HepG2 (cell line): ENCODE measurements at regions not wholly inside any gene's neighbourhood (a gene's known extent, or its start where the extent isn't known, plus 50 kb on each side); places are given as distances from the start of the nearest gene placed in this dataset.

Source experiments
- ATAC-seq: fragments of 200-7000 bp; cut with Tn5 transposase; 3 replicates; pipeline ENCODE4 v1.9.1; 2020; ENCODE audit warnings: mild to moderate bottlenecking, moderate library complexity
- BruUV-seq: library from RNA; stranded (reverse); fragments of 400-500 nt; replicated peaks from 2 replicates; lab custom pipeline; 2021; lab: Mats Ljungman, UMichigan
- CTCF ChIA-PET: fragments of 300-600 bp; formaldehyde crosslinking; extraction: SDS; loops from one replicate; lab custom pipeline; 2021; ENCODE audit warnings: low total read pairs, inconsistent platforms, low intra/inter-chr PET ratio; lab: Yijun Ruan, JAX
- POLR2A ChIA-PET: fragments of 350-600 bp; sonication (Branson Sonifier 250); formaldehyde crosslinking; loops from one replicate; lab custom pipeline; 2020; ENCODE audit warnings: antibody characterized with exemption, inconsistent platforms; lab: Yijun Ruan, JAX
- DNase-seq: peaks from one replicate; pipeline ENCODE4 v3.0.0-alpha.2; 2015; ENCODE audit warnings: low spot score
- FAIRE-seq: peaks from 3 replicates; lab custom pipeline; 2011; peaks lifted over from hg19 to GRCh38; lab: Jason Lieb, UNC
- H2AFZ ChIP-seq: one replicate; pipeline ENCODE4 v1.6.1; 2011; ENCODE audit warnings: low read length, inconsistent platforms
- H3K27ac ChIP-seq: fragments of 300-600 bp; 3 replicates; pipeline ENCODE4 v1.8.0; 2011; ENCODE audit warnings: mixed run types, mild to moderate bottlenecking, mixed read lengths, low read length, inconsistent platforms; ENCODE audit not compliant: insufficient read depth; ENCODE audit errors: extremely low read length
- H3K27me3 ChIP-seq, 2 experiments: fragments of 200-600 bp in 1 of 2; 2 replicates in 1 of 2; 3 replicates in 1 of 2; pipeline versions ENCODE4 v1.6.0 to v1.8.0; 2011; ENCODE audit warnings: low read length in 2 of 2, mild to moderate bottlenecking in 2 of 2, moderate library complexity in 2 of 2, inconsistent platforms in 1 of 2; ENCODE audit not compliant: insufficient read depth in 2 of 2, control insufficient read depth in 1 of 2
- H3K36me3 ChIP-seq, 2 experiments: fragments of 200-600 bp in 1 of 2; replicated peaks in 1 of 2; 2 replicates in 1 of 2; 3 replicates in 1 of 2; pipeline versions ENCODE4 v1.5.1 to v1.8.0; 2011; ENCODE audit warnings: low read length in 2 of 2, inconsistent platforms in 1 of 2; ENCODE audit not compliant: insufficient read depth in 2 of 2, control insufficient read depth in 1 of 2
- H3K4me1 ChIP-seq: 2 replicates; pipeline ENCODE4 v1.5.1; 2012; ENCODE audit warnings: low read length, inconsistent platforms; ENCODE audit not compliant: insufficient read depth
- H3K4me2 ChIP-seq: 2 replicates; pipeline ENCODE4 v1.6.0; 2011; ENCODE audit warnings: low read depth, low read length, inconsistent platforms
- H3K4me3 ChIP-seq, 3 experiments: fragments of 200-600 bp in 1 of 3; sonication (generic), shearing (Covaris generic) in 1 of 3; replicated peaks in 1 of 3; 2 replicates each; pipeline ENCODE4 v1.5.1; 2011 to 2016; ENCODE audit warnings: low read length in 3 of 3, inconsistent platforms in 2 of 3, low read depth in 2 of 3, mild to moderate bottlenecking in 2 of 3, control low read depth in 1 of 3, mixed read lengths in 1 of 3; ENCODE audit not compliant: insufficient read depth in 1 of 3
- H3K79me2 ChIP-seq: one replicate; pipeline ENCODE4 v1.6.1; 2011; ENCODE audit warnings: low read length, inconsistent platforms; ENCODE audit not compliant: insufficient read depth
- H3K9ac ChIP-seq: 2 replicates; pipeline ENCODE4 v1.6.0; 2011; ENCODE audit warnings: mild to moderate bottlenecking, low read depth, low read length, inconsistent platforms; ENCODE audit not compliant: insufficient read depth
- H3K9me3 ChIP-seq: 2 replicates; pipeline ENCODE4 v1.5.1; 2012; ENCODE audit warnings: mild to moderate bottlenecking, low read length
- H4K20me1 ChIP-seq: 2 replicates; pipeline ENCODE4 v1.6.0; 2011; ENCODE audit warnings: inconsistent platforms, mild to moderate bottlenecking, low read length, moderate library complexity; ENCODE audit not compliant: insufficient read depth
- FUBP1 ChIP-seq: sonication (generic); formaldehyde crosslinking; IDR thresholded peaks from 2 replicates; pipeline ENCODE4 v1.5.1; 2020; ENCODE audit warnings: missing genetic modification reagents, mild to moderate bottlenecking, borderline replicate concordance
- HDAC2 ChIP-seq: sonication (generic); formaldehyde crosslinking; IDR thresholded peaks from 2 replicates; pipeline ENCODE4 v1.4.0; 2020; ENCODE audit warnings: missing genetic modification reagents
- HIC2 ChIP-seq: sonication (generic); formaldehyde crosslinking; IDR thresholded peaks from 2 replicates; pipeline ENCODE4 v1.9.0; 2022; ENCODE audit warnings: low read depth, missing genetic modification reagents
- POLR2AphosphoS2 ChIP-seq: IDR thresholded peaks from 2 replicates; pipeline ENCODE4 v1.6.1; 2011; ENCODE audit warnings: low read depth, low read length, improper control_type of control experiment
- RCOR2 ChIP-seq: IDR thresholded peaks from 2 replicates; pipeline ENCODE4 v1.6.1; 2016; ENCODE audit warnings: missing biosample characterization, missing genetic modification reagents
- RNF2 ChIP-seq: fragments of 450-650 bp; conservative IDR thresholded peaks from 2 replicates; pipeline ENCODE4 v1.6.1; 2016; ENCODE audit warnings: low read depth
- SKI ChIP-seq: fragments of 450-650 bp; IDR thresholded peaks from one replicate; pipeline ENCODE4 v1.6.1; 2018; ENCODE audit warnings: mild to moderate bottlenecking; ENCODE audit not compliant: partially characterized antibody
- SP140L ChIP-seq: sonication (generic); formaldehyde crosslinking; IDR thresholded peaks from 2 replicates; pipeline ENCODE4 v1.4.0; 2020; ENCODE audit warnings: missing genetic modification reagents, borderline replicate concordance
- TBX2 ChIP-seq: sonication (generic); formaldehyde crosslinking; IDR thresholded peaks from 2 replicates; pipeline ENCODE4 v1.5.0; 2020; ENCODE audit warnings: missing genetic modification reagents, mild to moderate bottlenecking, borderline replicate concordance
- ZBTB20 ChIP-seq: sonication (generic); formaldehyde crosslinking; IDR thresholded peaks from 2 replicates; pipeline ENCODE4 v1.8.1; 2023; ENCODE audit warnings: missing genetic modification reagents, low read depth, mild to moderate bottlenecking, borderline replicate concordance
- ZNF33B ChIP-seq: sonication (generic); formaldehyde crosslinking; IDR thresholded peaks from 2 replicates; pipeline ENCODE4 v1.5.1; 2020; ENCODE audit warnings: mild to moderate bottlenecking, missing genetic modification reagents
- ZNF350 ChIP-seq: sonication (generic); formaldehyde crosslinking; IDR thresholded peaks from 2 replicates; pipeline ENCODE4 v1.4.0; 2020; ENCODE audit warnings: mild to moderate bottlenecking, low read depth, missing genetic modification reagents, borderline replicate concordance
- ZNF407 ChIP-seq: sonication (generic); formaldehyde crosslinking; IDR thresholded peaks from one replicate; pipeline ENCODE4 v1.5.1; 2020; ENCODE audit warnings: mild to moderate bottlenecking, missing genetic modification reagents; ENCODE audit errors: not compliant biosample characterization
- WGBS: methylation state at CpG from one replicate; pipeline ENCODE4 v1.1.6; 2017; ENCODE audit warnings: low lambda C conversion rate; 5-methylcytosine and 5-hydroxymethylcytosine counted together
- in situ Hi-C: cut with HindIII; loops from 2 replicates; pipeline ENCODE4 v1.10.0; 2017; ENCODE audit warnings: low pct_unique_long_range_greater_than_20kb; ENCODE audit not compliant: extremely low pct_ligation_motif_present
- intact Hi-C: fragments of 100-400 bp; cut with micrococcal nuclease; formaldehyde crosslinking; loops from one replicate; pipeline ENCODE4 v1.10.0; 2022; ENCODE audit not compliant: unreplicated experiment

- ChIA-PET POLR2A (no interaction called here), CTCF (no interaction called here)
- no peak overlapping the region for H3K9ac ChIP-seq
- intact Hi-C loops (no loop called here), in situ Hi-C loops (no loop called here)
- no peak overlapping the region for H3K27ac ChIP-seq
- FAIRE-seq (no peak), DNase-seq (no peak), ATAC-seq (no peak)
- no peaks in the 10 kb centered on the region for H3K36me3 ChIP-seq
- H3K4me2 ChIP-seq, result no peak overlapping the region
- no peaks in the 10 kb centered on the region for H3K4me1 ChIP-seq
- H3K79me2 ChIP-seq, result no peaks in the 10 kb centered on the region
- WGBS, result 42% methylated on average over 1 of the region's 1 CpG
- H3K27me3 ChIP-seq, result no peaks in the 10 kb centered on the region
- H3K4me3 ChIP-seq, result no peak overlapping the region
- H2AFZ ChIP-seq, result no peak overlapping the region
- no peaks in the 10 kb centered on the region for H4K20me1 ChIP-seq
- no TSS peak for BruUV-seq
- no peaks in the 10 kb centered on the region for H3K9me3 ChIP-seq
- no peak for TF ChIP-seq HIC2 (CRISPR knock-in tag)
- TF ChIP-seq ZNF407, result no peak
- no peak for TF ChIP-seq ZNF33B (CRISPR knock-in tag)
- no peak for TF ChIP-seq HDAC2 (CRISPR knock-in tag)
- no peak for TF ChIP-seq SKI
- TF ChIP-seq FUBP1 (CRISPR knock-in tag), result no peak
- no peak for TF ChIP-seq RNF2
- TF ChIP-seq POLR2AphosphoS2, result no peak
- no peak for TF ChIP-seq SP140L (CRISPR knock-in tag)
- TF ChIP-seq TBX2, result no peak
- TF ChIP-seq RCOR2 (CRISPR knock-in tag), result no peak
- TF ChIP-seq ZNF350 (CRISPR knock-in tag), result no peak
- TF ChIP-seq ZBTB20 (CRISPR knock-in tag), result no peak
Observed at GRCh38 chr2:166695154-166695553, 193.1 kb upstream of the XIRP2 start.
